Dedifferentiated amniotic fluid mesenchymal stem cell (primary cell): ENCODE measurements at regions not wholly inside any gene's neighbourhood (a gene's known extent, or its start where the extent isn't known, plus 50 kb on each side); places are given as distances from the start of the nearest gene placed in this dataset.
"Not testable (repeated sequence)": the region's sequence is repeated elsewhere in the genome, so short reads cannot be mapped to it uniquely, and the experiment has no call there.

Experiments used
- DNase-seq: peaks from one replicate; pipeline ENCODE4 v3.0.0-alpha.2; 2016; ENCODE audit errors: extremely low spot score

DNA sequence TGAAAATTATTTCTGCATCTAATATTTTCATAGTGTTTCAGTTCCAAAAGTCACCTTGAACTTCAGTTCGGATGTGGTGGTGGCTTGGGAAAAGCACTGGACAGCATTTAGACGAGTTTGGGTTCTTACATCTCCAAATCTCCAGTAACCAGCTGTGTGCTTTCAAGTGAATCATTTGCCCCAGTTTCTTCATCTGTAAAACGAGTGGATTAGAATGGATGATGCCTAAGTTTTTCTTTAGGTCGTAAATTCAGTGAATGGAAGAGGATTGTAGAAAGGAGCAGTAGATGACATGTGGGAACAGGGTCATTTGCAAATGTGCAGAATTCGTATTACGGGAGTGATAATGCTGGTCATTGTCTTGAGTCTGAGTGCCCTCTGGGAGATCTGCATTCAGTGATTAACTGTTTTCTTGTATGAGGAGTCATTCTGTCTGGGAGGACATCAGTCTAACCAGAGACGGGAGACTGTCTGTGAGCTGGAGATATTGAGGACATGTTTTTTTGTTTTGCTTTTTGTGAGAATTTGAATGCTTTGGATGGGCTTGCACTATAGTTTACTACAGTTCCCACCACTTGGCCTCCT is 641.6 kb upstream of the TBL1XR1 start:
- no peak for DNase-seq

- DNase-seq, result no peak
Measured at GRCh38 chr3:177842302-177842701, 645.0 kb upstream of the TBL1XR1 start.

DNA sequence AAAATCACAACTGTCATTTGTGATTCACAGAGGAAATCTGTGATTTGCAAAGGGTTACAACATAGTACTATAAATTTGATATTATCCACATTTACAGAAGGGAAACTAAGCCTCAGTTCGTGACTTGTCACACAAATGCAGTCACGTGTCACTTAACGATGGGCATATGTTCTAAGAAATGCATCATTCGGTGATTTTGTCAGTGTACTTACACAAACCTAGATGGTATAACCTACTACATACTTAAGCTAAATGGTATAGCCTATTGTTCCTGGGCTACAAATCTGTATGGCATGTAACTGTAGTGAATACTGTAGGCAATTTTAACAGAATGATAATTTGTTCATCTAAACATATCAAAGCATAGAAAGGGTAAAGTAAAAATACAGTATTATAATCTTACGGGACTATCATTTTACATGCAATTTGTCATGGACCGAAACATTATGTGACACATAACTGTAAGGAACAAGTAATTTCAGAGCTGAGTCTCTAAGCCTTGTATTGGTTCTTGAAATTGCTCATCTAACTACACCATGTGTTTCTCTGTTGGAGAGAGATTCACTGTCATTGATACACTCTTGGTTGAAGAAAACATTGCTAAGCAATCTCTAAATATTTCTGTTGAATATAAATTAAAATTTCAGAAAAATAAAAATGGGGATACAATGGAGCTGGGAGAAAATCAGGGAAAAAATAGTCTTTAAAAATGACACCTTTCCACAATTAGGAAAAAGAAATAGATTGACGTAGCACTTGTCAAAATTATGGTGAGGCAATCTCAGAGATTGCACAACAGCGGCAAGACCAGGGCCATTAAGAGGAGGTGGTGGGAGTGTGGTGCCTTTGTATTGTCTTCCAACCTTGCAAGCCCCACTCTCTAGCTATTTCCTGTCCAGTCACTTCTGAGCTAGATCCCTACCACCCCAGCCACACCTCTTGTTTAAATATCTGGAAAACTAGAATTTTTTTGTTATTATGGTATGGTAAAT is 645.8 kb upstream of the TBL1XR1 start:
- no peak for DNase-seq

- no peak for DNase-seq
Measured at GRCh38 chr3:177852001-177852807, 654.9 kb upstream of the TBL1XR1 start.

- no peak for DNase-seq
Measured at GRCh38 chr3:177855021-177855420, 657.7 kb upstream of the TBL1XR1 start.

DNA sequence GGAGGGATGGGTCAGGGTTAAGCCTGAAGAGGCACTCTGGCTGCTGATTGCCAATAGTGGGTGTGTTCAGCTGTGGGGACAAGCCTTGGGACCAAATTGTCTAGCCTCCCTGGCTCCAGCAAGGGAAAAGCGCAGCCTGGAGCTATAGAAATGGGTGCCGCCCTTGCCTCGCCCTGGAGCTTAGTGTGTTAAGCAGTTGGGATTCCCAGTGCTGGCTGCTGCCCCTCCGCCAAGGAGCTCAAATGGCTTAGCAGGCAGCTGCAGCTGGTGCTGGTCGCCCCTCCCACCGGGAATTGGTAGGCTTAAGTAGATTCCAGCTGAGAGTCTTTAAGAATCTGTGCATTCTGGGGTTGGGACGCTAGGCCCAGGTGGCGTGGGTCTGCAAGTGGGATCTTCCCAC is 662.9 kb upstream of the TBL1XR1 start:
- DNase-seq, result no peak

DNA sequence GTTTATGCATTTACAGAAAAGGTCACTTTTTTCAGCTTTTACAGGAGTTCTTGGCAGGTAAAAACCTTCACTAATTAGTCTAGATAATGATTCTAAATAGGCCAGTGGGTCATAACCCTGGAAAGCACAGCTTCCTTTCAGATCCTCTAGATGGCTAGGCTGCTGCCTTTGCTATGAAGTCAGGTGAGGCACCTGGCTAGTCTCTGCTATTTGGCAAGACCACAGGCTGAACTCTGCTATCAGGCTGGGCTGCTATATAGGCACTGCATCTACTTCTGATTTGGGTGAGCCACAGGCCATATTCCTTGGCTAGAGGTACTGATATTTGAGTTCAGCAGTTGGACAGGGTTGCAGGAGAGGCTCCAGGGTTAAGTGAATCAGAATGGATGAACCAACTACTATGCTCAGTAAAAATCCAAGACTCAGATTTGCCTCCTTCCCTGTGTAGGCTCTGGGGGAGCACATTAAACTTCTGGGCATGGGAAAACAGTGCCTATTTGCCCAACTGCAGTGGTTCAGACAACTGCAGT is 665.7 kb upstream of the TBL1XR1 start:
- no peak for DNase-seq

DNA sequence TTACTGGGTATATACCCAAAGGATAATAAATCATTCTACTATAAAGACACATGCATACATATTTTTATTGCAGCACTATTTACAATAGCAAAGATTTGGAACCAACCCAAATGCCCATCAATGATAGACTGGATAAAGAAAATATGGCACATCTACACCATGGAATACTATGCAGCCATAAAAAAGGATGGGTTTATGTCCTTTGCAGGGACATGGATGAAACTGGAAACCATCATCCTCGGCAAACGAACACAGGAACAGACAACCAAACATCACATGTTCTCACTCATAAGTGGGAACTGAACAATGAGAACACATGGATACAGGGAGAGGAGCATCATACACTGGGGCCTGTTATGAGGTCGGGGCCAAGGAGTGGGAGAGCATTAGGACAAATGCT is 665.0 kb upstream of the KCNMB2 start:
- not testable (repeated sequence) for DNase-seq

DNA sequence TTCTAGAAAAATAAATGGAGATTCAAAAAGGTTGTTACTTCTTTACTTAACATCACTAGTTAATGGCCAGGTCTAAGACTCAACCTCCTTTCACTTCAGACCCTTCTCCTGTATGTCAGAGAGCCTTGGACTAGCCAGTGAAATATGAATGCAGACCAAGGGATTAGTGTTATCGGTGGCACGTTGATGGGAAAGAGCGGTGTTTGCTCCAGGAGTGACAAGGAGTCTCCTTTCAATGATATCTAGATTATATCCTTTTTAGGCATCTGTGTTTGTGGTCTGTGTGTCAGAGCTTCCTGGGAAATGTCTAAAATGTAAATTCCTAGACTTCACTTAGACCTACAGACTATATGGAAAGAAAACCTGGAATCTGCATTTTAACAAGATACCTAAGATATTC is 658.0 kb upstream of the KCNMB2 start:
- no peak for DNase-seq

DNA sequence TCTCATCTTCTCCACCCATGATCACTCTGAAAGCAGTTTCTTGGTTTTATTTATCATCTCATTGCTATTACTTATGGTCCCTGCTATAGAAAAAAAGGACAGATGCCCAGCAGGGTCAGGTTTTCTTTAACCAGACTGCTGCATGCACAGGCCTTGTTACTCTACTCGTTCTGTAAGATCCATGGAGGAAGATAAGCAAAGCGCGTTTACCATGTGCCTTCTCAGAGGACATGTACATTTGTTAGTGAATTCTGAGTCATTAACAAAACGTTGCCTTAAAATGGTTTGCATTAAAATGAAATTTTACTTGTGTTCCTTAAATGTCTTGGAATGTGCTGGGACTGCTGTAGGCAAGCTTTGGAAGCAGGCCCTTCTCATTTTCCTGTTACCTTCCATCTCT is 657.3 kb upstream of the KCNMB2 start:
- no peak for DNase-seq

DNA sequence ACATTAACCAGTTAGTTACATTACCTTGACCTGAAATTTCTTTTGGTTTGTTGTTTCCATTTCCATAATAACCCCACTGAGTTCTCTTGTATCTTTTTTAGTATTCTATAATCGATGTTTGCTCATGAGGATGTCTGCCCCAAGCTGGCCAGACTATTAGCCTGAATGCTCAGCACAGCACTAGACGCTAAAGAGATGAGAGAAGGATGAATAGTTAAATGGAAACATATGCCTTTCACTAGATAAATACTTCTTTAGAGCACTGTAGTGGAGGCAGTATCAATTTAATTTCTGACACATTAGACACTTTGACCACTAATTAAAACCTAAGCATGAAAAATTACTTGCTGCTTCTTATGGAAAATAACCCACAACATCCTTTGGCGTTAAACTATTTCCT is 654.9 kb upstream of the KCNMB2 start:
- no peak for DNase-seq

GRCh38 chr3:177882124-177882648 is 654.0 kb upstream of the KCNMB2 start:
- no peak for DNase-seq

DNA sequence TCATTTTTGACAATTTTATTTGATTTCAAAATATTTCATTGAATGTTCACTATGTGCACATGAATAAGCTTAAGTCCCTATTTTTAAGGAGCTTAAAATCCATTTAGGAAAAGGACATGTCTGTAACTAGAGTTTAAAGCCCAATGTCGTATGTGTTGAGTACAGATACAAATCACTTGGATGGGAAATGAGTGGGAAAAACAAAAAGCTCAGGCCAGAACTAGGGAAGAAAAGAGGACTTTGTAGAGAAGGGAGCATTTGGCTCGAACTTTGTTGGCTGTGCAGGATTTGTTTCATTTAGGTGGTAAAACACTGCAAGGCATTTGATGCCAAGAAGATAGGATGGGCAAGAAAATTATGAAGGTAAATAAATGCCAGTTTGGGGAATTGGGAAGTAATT is 653.1 kb upstream of the KCNMB2 start:
- no peak for DNase-seq

DNA sequence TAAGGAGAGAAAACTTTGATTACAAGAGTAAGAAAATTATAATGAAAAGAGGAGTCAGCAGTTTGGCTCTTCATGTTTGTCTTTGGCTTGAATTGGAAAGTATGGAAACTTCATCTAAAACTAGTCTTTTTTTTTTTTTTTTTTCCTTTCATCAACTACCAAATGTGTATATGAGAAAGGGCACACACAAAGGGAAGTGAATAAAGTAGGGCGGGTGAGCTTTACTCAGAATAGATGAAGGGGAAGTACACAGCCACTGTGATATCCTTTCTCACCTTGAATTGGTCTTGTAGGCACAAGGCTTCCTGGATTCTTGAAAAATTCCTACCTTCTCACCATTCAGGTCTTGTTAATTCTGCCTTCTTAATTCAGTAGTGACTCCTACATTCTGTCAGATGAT is 652.3 kb upstream of the KCNMB2 start:
- no peak for DNase-seq

DNA sequence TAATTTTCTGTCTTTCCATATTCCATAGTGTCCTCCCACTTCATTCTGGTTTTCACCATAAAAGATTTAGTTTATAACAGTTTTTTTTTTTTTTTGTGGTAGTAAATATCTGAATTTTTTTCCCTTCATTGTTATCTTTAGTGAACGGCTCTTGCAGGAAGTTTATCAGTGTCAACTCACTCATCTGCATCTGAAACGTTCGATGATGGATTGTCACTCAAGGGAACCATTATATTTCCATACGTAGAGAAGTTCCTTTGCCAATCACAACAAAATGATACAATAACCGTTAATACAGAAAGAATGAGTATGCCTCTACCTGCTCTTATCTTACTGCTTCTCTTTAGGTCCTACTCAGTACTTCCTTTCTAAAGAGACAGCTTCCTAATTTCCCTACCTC is 651.2 kb upstream of the KCNMB2 start:
- DNase-seq, result no peak

DNA sequence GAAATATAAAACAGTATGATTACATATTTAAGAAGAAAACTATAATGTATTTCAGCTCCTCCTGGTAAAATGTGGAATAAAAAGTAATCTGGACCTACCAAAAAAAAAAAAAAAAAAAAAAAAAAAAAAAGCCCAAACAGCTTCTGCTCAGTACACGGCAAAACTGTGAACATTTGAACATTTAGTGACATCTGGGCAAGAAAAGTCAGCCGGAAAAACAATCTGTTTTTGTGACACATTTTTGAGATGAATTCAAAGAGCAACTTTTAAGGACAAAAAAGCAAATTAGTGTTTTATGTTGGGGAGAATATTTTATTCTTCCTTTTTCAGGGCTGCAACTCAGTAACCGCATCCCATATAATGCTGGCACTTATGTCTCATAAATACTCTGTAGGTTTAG is 649.7 kb upstream of the KCNMB2 start:
- DNase-seq, result no peak

DNA sequence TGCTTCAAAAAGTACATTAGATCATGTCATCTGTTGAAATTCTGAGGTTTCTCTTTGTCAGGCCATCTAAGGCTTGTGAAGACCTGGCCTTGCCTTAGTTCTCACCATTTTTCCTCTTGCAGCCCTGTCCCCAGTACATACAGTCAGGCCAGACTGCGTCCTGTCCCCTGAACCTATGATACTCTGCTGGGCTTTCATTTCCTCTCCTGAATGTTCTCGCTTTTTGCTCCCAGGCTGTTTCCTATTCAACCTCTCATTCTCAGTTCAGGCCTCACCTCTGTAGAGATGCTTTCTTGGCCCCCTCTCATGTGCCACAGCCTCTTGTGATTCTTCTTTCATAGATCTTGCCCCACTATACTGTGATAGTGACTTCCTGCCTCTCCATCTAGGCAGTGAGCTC is 648.8 kb upstream of the KCNMB2 start:
- DNase-seq, result no peak

GRCh38 chr3:177889161-177889560 is 647.1 kb upstream of the KCNMB2 start:
- DNase-seq, result no peak

GRCh38 chr3:177889652-177890358 is 646.4 kb upstream of the KCNMB2 start:
- no peak for DNase-seq

DNA sequence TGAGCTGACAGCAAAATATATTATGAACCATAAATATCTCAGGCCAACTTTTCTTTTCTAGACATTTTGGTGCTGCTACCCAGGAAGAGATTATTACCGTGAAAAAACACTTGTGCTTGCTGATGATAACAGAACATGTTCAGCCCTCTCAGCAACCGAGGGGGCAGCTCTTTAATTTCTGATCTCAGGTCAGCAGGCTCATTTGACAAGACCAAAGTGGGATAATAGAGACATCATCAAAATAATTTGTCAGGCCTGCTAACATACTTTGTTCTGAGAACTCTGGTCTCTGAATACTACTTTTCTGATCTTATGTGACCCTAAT is 645.9 kb upstream of the KCNMB2 start:
- no peak for DNase-seq

GRCh38 chr3:177891569-177891968 is 644.7 kb upstream of the KCNMB2 start:
- not testable (repeated sequence) for DNase-seq
